GM12878 (cell line): ENCODE measurements at regions not wholly inside any gene's neighbourhood (a gene's known extent, or its start where the extent isn't known, plus 50 kb on each side); places are given as distances from the start of the nearest gene placed in this dataset.

Experiments used
- ATAC-seq: fragments of 200-7000 bp; cut with Tn5 transposase; 3 replicates; pipeline ENCODE4 v1.9.1; 2020; ENCODE audit warnings: mild to moderate bottlenecking, moderate library complexity
- BruUV-seq: library from RNA; stranded (reverse); fragments of 400-500 nt; replicated peaks from 2 replicates; lab custom pipeline; 2021; lab: Mats Ljungman, UMichigan
- CTCF ChIA-PET: fragments of 300-600 bp; sonication (Branson Sonifier 250); formaldehyde crosslinking; extraction: SDS; loops from one replicate; lab custom pipeline; 2021; ENCODE audit warnings: inconsistent platforms; lab: Yijun Ruan, JAX
- POLR2A ChIA-PET: fragments of 350-600 bp; formaldehyde crosslinking; extraction: SDS; loops from one replicate; lab custom pipeline; 2021; ENCODE audit warnings: inconsistent platforms; lab: Charles Lee
- RAD21 ChIA-PET: fragments of 300-600 bp; sonication (Branson Sonifier 250); formaldehyde crosslinking; loops from one replicate; lab custom pipeline; 2023; ENCODE audit warnings: antibody characterized with exemption; ENCODE audit not compliant: unreplicated experiment; lab: Charles Lee
- SMC1A ChIA-PET: fragments of 300-600 bp; sonication (Branson Sonifier 250); formaldehyde crosslinking; loops from one replicate; lab custom pipeline; 2023; ENCODE audit not compliant: unreplicated experiment, uncharacterized antibody; lab: Charles Lee
- DNase-seq: peaks from one replicate; pipeline ENCODE4 v3.0.0-alpha.2; 2011; ENCODE audit warnings: low read depth, low spot score
- FAIRE-seq: peaks from 3 replicates; lab custom pipeline; 2011; peaks lifted over from hg19 to GRCh38; lab: Jason Lieb, UNC
- H2AFZ ChIP-seq: 2 replicates; pipeline ENCODE4 v1.6.0; 2011; ENCODE audit warnings: low read depth, low read length, control low read depth; ENCODE audit not compliant: control insufficient read depth
- H3K27ac ChIP-seq: 2 replicates; pipeline ENCODE4 v1.5.1; 2011; ENCODE audit warnings: control low read depth; ENCODE audit not compliant: control insufficient read depth, insufficient read depth
- H3K27me3 ChIP-seq, 2 experiments: replicated peaks in 1 of 2; 2 replicates each; pipeline versions ENCODE4 v1.6.0 to v1.6.1; 2011; ENCODE audit warnings: low read length in 1 of 2; ENCODE audit not compliant: control insufficient read depth in 2 of 2, insufficient read depth in 2 of 2
- H3K36me3 ChIP-seq, 2 experiments: 2 replicates each; pipeline ENCODE4 v1.5.1; 2011; ENCODE audit warnings: low read length in 1 of 2; ENCODE audit not compliant: control insufficient read depth in 2 of 2, insufficient read depth in 2 of 2
- H3K4me1 ChIP-seq: 2 replicates; pipeline ENCODE4 v1.6.1; 2011; ENCODE audit warnings: mild to moderate bottlenecking, low read length, moderate library complexity, mixed read lengths; ENCODE audit not compliant: control insufficient read depth, insufficient read depth
- H3K4me2 ChIP-seq: 2 replicates; pipeline ENCODE4 v1.6.0; 2011; ENCODE audit warnings: control low read depth; ENCODE audit not compliant: control insufficient read depth, insufficient read depth
- H3K4me3 ChIP-seq: fragments of 200-600 bp; sonication (generic); 2 replicates; pipeline ENCODE4 v1.5.1; 2016
- H3K79me2 ChIP-seq: 2 replicates; pipeline ENCODE4 v1.6.0; 2011; ENCODE audit warnings: low read length; ENCODE audit not compliant: control insufficient read depth, insufficient read depth
- H3K9ac ChIP-seq: 2 replicates; pipeline ENCODE4 v1.8.0; 2011; ENCODE audit warnings: low read length, control low read depth, mixed read lengths; ENCODE audit not compliant: control insufficient read depth, insufficient read depth
- H3K9me3 ChIP-seq: replicated peaks from 3 replicates; pipeline ENCODE4 v1.5.1; 2011; ENCODE audit warnings: mild to moderate bottlenecking, low read length; ENCODE audit not compliant: control insufficient read depth, insufficient read depth
- H4K20me1 ChIP-seq: 2 replicates; pipeline ENCODE4 v1.6.0; 2011; ENCODE audit not compliant: control insufficient read depth, insufficient read depth
- HDAC6 ChIP-seq: fragments of 200-600 bp; sonication (generic); IDR thresholded peaks from one replicate; pipeline ENCODE4 v1.8.0; 2017; ENCODE audit warnings: antibody characterized with exemption; ENCODE audit not compliant: unreplicated experiment
- NFXL1 ChIP-seq: fragments of 450-650 bp; IDR thresholded peaks from 2 replicates; pipeline ENCODE4 v1.6.1; 2017; ENCODE audit warnings: antibody characterized with exemption, mild to moderate bottlenecking, borderline replicate concordance
- NKRF ChIP-seq: fragments of 450-650 bp; conservative IDR thresholded peaks from 2 replicates; pipeline ENCODE4 v1.6.1; 2017; ENCODE audit warnings: mild to moderate bottlenecking, moderate library complexity
- POLR2AphosphoS2 ChIP-seq: IDR thresholded peaks from 2 replicates; pipeline ENCODE4 v1.6.1; 2011; ENCODE audit warnings: low read depth, mild to moderate bottlenecking, low read length, improper control_type of control experiment, moderate library complexity
- RAD51 ChIP-seq: fragments of 450-650 bp; IDR thresholded peaks from 2 replicates; pipeline ENCODE4 v1.6.1; 2016; ENCODE audit warnings: moderate library complexity, mild to moderate bottlenecking, inconsistent platforms
- RUNX3 ChIP-seq: IDR thresholded peaks from 2 replicates; pipeline ENCODE4 v1.6.1; 2012; ENCODE audit warnings: low read length, inconsistent platforms
- TBL1XR1 ChIP-seq: IDR thresholded peaks from 2 replicates; pipeline ENCODE4 v1.6.1; 2012; ENCODE audit warnings: low read depth, low read length, improper control_type of control experiment
- ZNF207 ChIP-seq: fragments of 450-650 bp; IDR thresholded peaks from 2 replicates; pipeline ENCODE4 v1.6.1; 2014; ENCODE audit warnings: antibody characterized with exemption, mild to moderate bottlenecking, borderline replicate concordance
- WGBS: methylation state at CpG from one replicate; pipeline ENCODE4 v1.1.6; 2016; ENCODE audit warnings: low lambda C conversion rate; ENCODE audit not compliant: insufficient replicate concordance, insufficient coverage; ENCODE audit errors: missing lambda C conversion rate; 5-methylcytosine and 5-hydroxymethylcytosine counted together
- in situ Hi-C: fragments of 300-500 bp; cut with MboI; formaldehyde crosslinking; loops from 9 replicates; pipeline ENCODE4 v1.14.3; 2018; ENCODE audit warnings: mixed read lengths
- intact Hi-C: fragments of 100-400 bp; cut with micrococcal nuclease; formaldehyde crosslinking; loops from one replicate; pipeline ENCODE4 v1.14.2; 2022; ENCODE audit not compliant: unreplicated experiment

GRCh38 chr6:9948678-9949077 lies 466.2 kb downstream of the TFAP2A start (continued):
- no peak for TF ChIP-seq RUNX3
- TF ChIP-seq NKRF, result no peak
- no peak for TF ChIP-seq HDAC6
- TF ChIP-seq RAD51, result no peak
- no peak for TF ChIP-seq TBL1XR1
- no peak for TF ChIP-seq POLR2AphosphoS2
- TF ChIP-seq NFXL1, result no peak
- no peak for TF ChIP-seq ZNF207

- no peaks in the 10 kb centered on the region for H3K4me1 ChIP-seq
- intact Hi-C loops, result no loop called here
- no peaks in the 10 kb centered on the region for H3K79me2 ChIP-seq
- in situ Hi-C loops, result no loop called here
- no peak overlapping the region for H3K9ac ChIP-seq
- H2AFZ ChIP-seq, result no peak overlapping the region
- no peaks in the 10 kb centered on the region for H4K20me1 ChIP-seq
- TF ChIP-seq HDAC6, result no peak
- BruUV-seq, result no TSS peak
- ChIA-PET SMC1A (no interaction called here), RAD21 (no interaction called here), CTCF (no interaction called here), POLR2A (no interaction called here)
- no peaks in the 10 kb centered on the region for H3K9me3 ChIP-seq
- WGBS, result 18% methylated on average over 5 of the region's 5 CpGs
- DNase-seq (no peak), ATAC-seq (no peak), FAIRE-seq (no peak)
- H3K27ac ChIP-seq, result no peak overlapping the region
- H3K4me2 ChIP-seq, result no peak overlapping the region
- no peaks in the 10 kb centered on the region for H3K36me3 ChIP-seq
- no peak overlapping the region for H3K4me3 ChIP-seq
- no peaks in the 10 kb centered on the region for H3K27me3 ChIP-seq
These were observed 470.9 kb downstream of the TFAP2A start for GRCh38 chr6:9943986-9944385.
